Epithelial cell of prostate (primary cell): ENCODE measurements at regions not wholly inside any gene's neighbourhood (a gene's known extent, or its start where the extent isn't known, plus 50 kb on each side); places are given as distances from the start of the nearest gene placed in this dataset.

ENCODE experiments used
- DNase-seq: peaks from one replicate; pipeline ENCODE4 v3.0.0-alpha.2; 2011; ENCODE audit warnings: low read depth, low spot score
- H3K27ac ChIP-seq: fragments of 450-650 bp; 2 replicates; pipeline ENCODE4 v1.5.1; 2017; ENCODE audit warnings: mild to moderate bottlenecking

DNA sequence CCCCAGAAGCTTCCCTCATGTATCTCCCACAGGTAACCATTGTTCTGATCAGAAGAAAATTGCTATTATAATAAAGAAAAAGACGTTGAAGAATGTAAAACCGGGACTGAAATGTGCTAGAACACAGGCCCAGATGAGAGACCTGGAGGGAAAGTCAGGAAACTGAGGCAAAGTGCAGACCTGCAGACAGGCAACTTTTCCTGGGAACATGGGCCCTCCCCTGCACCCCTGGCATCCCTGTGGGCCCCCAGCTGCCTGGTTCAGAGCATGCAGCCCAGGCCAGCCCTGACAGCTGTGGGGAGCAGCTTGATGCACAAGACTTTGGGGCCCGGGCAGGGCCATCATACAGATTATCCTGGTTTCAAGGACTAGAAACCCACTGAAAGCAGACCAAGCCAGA lies 212.2 kb downstream of the CDC5L start:
- H3K27ac ChIP-seq = no peak overlapping the region
- DNase-seq = no peak

DNA sequence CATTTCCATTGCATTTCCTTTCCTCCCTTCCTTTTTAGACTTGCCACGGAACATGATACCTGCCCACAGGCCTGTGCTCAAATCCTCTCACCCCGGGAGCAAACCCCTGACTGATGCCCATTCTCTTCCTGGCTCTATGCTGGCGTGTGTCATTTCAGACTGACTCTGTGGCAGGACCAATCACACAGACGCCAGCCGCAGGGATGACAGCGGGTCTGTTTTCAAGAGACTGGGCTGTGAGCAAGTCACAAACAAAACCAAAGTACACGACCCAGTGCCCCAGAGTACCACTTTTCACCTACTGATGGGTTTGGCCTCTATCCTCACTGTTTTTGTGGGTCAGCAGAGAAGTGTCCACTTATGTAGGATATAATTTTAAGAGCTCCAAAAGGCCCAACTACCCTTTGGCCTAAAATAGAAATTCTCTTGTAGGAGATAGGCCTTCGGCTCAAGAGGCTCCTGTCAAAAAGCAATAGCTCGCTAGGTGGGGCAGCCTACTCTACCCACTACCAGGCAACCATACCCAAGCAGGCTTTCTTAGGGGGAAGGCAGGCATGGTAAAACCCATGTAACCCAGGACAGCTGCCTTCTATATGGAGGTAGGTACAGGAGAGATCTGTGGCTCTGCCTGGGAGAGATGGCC lies 215.7 kb downstream of the CDC5L start:
- DNase-seq = no peak
- H3K27ac ChIP-seq = no peak overlapping the region

DNA sequence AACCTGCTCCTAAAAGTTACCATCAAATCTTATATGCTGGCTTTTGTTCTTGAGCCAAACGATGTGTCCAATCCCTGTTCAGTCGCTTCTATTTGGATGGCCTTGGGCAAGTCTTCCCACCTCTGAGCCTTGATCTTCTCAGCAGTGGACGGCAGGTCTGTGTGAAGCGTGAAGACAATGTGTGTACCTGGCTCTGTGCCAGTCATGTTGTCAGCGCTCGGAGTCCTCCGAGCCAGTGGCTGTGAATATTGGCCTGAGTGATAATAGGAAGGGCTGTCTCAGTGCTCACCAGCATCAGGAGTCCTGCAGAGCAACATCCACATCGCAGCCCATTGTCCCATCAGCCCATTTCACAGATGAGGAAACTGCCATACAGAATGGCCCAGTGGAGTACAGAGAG lies 219.0 kb downstream of the CDC5L start:
- H3K27ac ChIP-seq = no peak overlapping the region
- DNase-seq = no peak

DNA sequence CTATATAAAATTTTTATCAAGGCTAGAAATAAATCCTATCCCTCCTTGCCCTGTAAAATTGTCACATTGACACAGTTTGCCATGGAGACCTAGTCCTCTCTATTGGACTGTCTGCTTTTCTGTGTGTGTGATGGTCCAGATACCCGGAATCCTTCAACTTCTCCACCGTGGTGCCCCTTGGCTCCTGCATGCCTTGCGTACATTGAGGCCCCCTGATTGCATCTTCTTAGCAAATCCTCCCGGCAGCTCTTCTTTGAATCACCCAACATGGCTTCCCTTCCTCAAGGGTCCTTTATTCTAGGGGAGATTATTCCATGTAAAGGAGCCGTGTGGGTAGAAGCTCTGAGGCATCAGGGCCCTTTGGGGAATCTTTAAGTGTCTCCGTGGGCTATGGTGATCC lies 219.5 kb downstream of the CDC5L start:
- DNase-seq = no peak

DNA sequence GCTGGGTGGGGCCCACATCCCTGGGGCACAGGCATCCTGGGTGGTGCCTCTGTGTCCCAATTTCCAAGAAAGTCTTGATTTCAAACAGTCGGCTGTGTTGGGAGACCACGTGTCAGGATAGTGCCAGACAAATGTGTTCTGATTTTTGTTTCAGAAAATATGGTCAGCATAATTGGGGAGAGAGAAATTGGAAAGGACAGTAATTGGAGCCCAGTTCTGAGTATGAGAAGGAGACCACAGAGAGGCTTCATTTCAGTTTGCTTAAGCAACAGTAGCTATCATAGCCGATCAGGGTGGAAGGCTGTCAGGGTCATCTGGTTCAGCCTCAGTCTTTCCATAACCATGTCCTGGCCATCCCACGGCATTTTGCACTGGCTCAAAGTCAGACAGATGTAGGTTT lies 220.7 kb downstream of the CDC5L start:
- no peak for DNase-seq
- no peak overlapping the region for H3K27ac ChIP-seq

More for the DNA sequence above, 219.5 kb downstream of the CDC5L start:
- H3K27ac ChIP-seq = no peak overlapping the region

DNA sequence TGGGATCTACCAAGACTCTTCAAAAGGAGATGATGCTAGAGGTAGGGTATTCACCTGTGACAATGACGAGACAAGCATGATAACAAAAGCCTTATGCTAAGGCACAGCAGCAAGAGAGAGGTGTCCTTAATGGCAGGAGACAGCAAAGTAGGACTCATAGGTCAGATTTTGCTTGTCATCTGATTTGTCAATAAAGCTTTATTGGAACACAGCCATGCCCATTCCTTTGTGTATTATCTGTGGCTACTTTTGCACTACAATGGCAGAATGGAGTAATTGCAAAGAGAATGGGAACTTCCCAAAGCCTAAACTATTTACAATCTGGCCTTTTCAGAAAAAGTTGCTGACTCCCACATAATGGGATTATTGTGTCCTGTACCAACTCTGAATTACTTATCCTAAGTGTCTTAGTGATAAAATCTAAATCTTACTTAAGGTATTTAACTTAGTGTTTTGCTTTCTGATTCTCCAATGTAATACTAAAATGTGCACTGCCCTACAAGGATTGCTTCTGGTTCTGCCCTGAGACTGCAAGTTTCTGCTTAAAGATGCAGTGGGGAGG lies 221.6 kb downstream of the CDC5L start:
- no peak overlapping the region for H3K27ac ChIP-seq
- DNase-seq = no peak

DNA sequence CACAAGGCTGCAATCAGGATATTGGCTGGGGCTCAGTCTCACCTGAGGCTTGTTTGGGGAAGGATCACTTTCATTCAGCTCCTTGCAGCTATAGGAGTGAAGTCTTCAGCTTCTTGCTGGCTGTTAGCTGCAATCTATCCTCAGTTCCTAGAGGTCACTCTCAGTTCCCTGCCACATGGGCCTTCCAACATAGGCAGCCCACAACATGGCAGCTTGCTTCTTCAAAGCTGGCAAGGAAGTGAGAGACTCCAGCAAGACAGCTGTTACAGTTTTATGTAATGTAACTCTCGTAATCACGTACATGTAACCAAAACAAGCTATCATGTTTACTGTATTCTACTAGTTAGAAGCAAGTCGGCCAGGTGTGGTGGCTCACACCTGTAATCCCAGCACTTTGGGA lies 226.9 kb downstream of the CDC5L start:
- no peak for DNase-seq
- no peak overlapping the region for H3K27ac ChIP-seq

DNA sequence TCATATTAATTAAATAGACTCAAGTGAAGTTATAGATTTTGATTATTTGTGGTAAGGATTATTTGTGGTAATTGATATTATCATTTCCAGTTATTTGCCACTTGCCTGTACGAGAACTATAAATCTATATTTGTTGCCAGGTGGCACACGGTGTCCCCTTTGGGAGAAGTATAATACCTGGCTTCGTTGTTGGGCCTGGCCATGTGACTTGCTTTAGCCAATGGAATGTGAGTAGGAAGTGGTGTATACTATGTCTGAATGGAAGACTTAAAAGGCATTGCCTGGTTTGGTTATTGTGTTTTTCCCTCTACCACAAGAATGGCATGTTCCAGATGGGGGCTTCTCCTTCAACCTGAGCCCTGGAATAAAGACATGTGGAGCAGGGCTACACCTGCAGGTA lies 228.1 kb downstream of the CDC5L start:
- no peak for DNase-seq
- no peak overlapping the region for H3K27ac ChIP-seq

DNA sequence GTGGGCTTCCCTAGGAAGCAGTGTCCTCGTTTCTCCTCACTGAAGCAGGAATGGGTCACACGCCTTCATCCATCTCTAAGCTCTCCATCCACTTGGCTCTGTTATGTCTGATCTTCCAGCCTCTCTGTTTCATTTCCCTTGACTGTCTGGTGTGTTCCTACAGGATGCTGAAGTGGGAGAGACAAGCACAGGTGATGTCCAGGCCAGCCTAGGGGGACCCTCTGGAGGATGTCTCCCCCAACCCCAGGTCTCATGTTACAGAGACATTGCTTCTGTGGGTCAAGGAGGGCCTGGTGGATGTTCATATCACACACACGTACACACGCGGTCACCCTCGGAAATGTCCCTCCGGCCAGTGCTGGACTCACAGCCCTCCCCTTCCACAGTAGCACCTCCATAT lies 229.9 kb downstream of the CDC5L start:
- DNase-seq = no peak
- no peak overlapping the region for H3K27ac ChIP-seq

DNA sequence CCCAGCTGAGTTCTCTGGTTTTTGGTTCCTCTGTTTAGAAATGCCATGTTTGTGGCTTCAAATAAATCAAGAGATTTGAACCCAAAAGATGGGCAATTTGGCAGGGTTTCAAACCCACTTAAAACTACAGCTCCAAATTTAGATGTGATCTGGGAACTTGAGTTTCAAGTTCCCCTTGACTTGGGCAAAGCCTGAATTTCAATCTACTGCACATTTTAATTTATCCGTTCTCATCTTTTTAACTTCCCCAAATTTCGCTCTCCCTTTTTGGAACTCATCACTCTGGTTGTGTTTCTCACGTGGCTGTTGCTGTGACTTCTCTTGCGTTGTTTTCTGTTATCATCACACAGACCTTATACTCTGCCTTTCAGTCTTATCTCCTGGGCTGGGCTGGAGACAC lies 230.9 kb downstream of the CDC5L start:
- DNase-seq = no peak
- H3K27ac ChIP-seq = no peak overlapping the region

DNA sequence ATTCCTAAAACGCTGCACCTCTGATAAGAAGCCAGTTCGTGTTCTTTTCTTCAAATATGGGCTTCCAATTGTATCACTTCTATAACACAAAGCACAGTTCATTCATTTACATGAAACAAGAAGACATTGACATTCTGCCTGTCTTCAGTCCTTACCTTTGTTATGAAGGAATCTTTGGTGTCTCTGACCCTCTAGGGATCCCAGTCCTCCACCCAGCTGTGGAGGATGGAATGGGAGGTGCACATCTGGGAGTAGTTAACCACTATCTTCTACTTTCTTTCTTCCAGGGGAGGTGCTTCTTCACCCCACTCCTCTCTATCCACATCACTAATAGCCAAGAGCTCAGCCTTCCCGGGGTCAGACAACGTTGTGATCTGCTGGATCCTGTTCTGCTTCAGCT lies 233.4 kb downstream of the CDC5L start:
- H3K27ac ChIP-seq = no peak overlapping the region
- no peak for DNase-seq

DNA sequence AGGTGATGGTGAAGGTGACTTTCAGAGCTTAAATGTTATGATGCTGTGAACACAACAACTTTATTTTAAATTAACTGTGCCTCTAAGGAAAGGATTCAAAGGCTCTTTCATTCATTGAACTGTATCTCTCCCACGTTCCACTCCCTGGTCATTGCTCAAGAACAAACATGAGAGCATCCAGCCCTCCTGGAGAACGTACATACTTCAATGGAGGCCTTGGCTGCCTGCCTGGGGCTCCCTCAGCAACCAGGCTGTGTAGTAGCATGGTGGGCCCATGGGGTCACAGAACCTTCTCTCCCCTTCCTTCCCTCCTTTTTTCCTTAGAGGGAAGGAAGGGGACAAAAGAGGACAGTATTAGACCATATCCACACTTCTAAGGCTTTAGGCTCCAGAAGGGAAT lies 234.3 kb downstream of the CDC5L start:
- H3K27ac ChIP-seq = no peak overlapping the region
- DNase-seq = no peak

DNA sequence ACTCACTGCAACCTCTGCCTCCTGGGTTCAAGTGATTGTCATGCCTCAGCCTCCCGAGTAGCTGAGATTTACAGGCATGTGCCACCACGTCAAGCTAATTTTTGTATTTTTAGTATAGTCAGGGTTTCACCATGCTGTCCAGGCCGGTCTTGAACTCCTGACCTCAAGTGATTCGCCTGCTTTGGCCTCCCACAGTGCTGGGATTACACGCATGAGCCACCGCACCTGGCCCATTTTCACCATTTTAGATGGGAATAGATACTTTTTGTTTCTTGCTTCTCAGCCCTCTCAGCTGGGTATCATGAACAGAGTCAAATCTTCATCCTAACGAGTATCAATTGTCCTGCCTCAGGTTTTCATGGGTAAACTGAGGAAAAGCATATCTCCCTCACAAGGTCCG lies 235.0 kb downstream of the CDC5L start:
- no peak overlapping the region for H3K27ac ChIP-seq
- DNase-seq = no peak

DNA sequence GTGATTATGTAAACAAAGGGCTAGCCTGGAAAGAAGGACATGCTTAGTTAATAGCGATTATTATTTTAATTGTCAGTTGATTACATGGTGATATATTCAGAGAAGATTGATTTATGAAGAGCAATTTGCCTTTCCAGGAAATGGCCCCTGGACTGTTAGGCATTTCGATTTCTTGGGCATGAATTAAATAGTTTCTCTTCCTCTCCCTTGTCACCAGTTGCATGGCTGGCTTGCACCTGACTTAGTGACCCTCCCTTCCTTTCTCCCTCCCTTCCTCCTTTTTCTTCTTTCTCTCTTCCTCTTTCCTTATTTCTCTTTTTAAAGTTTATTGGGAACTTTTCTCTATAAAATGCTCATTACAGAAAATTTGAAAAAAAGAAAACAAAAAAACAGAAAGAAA lies 235.4 kb downstream of the CDC5L start:
- no peak overlapping the region for H3K27ac ChIP-seq
- no peak for DNase-seq

DNA sequence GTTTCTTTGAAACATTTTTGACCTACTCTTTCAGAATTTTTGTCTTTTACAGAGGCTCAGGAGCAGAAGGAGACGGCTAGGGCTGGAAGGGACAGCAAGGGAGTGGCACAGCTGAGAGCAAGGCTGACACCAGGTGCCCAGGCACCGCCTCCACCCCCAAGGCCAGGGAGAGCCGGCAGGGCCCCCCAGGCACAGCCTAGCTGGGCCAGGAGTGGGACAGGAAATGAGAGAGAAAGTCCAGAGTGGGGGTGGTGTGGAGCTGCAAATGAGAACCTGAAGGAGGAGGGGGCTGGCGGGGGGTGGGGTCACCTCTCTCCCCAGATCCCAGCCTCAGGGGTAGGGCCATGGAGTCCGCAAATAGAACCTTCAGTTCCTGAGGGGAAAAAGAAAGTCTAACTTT lies 236.7 kb downstream of the CDC5L start:
- no peak for DNase-seq

DNA sequence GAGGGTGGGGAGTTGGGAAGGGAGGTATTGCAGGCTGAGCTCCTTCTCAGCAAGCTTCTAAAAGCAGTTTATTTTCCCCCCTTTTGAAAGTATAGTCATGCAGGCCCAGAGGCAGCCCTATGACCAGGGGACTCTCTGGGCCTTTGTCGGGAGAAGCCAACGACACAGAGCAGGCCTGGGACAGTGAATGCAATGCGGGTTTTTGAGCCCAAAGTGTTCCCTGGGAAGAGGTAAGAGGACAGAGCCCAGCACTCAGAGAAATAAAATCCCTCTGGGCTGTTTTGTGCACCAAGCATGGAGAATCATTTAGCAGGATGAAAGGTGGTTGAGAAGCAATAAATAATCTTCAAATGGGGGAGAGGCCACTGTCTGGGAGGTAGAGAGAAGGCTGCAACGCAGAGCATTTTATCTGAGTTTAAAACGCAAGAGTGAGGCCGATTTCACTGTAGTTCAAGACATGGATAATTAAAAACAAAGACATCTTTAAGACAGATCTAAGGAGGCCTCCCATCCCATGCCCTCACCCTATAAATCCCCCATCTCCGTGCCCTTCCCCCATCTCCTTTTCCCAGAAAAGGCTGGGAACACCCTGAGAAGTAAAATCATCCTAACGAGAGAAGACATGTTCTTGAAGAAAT lies 237.5 kb downstream of the CDC5L start:
- no peak overlapping the region for H3K27ac ChIP-seq
- no peak for DNase-seq

More for the DNA sequence above, 236.7 kb downstream of the CDC5L start:
- no peak overlapping the region for H3K27ac ChIP-seq

DNA sequence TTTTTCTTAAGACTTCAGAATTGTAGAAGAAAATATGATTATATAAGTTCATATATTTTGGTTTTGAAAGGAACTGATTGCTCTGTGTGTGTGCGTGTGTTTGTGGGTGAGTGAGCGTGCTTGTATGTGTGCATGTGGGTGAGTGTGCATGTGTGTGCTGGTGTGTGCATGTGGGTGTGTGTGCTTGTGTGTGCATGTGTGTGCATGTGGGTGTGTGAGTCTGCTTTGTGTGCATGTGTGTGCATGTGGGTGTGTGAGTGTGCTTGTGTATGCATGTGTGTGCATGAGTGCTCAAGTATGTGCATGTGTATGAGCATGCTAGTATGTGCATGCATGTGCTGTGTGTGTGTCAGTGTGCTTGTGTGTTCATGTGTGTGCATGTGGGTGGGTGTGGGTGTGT lies 238.5 kb downstream of the CDC5L start:
- H3K27ac ChIP-seq = no peak overlapping the region
- no peak for DNase-seq

DNA sequence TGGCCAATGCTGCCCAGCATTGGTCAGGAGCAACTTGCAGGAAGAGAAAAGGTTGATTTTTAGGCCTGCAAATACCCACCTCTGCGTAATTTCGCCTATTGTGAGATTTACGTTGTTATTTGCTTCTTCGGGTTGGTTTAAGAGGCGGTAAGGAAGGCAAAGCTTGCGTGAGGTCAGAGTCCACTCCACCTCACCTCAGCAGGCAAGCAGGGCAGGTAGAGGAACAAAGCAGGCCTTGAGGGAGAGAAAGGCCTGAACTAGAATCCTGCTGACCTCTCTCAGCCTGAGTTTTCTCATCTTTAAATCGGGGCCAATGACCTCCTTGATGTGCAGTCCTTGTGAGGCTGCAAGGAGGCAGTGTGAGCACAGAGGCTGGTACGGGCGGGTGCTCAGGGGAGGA lies 239.1 kb downstream of the CDC5L start:
- no peak for DNase-seq
- H3K27ac ChIP-seq = no peak overlapping the region

DNA sequence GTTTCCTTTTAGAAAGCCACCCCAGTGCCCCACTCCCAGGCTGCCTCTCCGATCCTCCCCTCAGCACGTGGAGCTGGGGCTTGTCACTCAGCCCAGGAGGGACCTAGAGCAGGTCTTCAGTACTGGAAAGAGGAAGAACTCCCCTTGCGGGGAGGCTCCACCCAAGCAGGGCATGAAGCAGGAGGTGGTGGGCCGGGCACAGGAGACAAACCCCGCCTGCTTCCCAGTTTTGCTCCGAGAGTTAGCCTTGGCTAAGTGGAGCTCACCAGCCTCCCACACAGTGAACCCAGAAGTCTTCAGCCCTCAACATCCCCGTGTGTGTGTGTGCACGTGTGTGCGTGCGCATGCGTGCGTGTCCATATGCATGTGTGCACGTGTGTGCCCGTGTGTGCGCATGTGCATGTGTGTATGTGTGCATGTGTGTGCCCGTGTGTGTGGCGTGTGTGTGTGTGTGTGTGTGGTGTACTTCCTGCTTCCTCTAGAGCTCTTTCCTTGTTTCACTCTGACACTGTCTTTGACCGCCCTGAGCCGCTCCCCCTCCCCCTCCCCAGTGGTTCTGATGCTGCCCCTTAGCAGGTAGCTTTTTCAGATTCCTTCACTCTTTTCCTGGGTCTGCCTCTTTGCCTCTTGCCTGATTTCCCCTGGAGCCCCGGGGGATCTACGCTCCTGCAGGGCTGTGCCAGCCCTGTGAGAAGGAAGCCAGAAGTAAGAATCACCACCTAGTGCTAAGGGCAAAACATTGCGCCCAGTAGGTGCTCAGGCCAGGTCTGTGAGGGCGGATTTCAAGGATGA lies 239.8 kb downstream of the CDC5L start:
- no peak overlapping the region for H3K27ac ChIP-seq
- no peak for DNase-seq

DNA sequence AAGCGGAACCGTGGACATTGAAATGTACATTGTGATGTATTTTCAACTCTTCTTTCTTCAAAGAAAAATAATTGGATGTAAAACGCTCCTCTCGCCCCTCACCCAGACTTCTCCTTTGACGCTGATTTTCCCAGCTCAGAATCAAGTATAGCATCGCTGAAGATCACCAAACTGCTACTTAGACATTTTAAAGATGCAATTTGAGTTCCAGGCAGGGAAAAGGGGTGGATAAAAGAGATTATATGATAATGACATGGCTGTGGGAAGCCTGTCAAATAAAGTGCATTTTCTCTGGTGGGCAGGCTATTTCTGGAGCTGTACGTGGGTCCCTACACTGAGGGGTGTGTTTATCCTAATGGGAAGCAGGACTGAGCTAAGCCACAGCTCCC lies 240.4 kb downstream of the CDC5L start:
- no peak overlapping the region for H3K27ac ChIP-seq
- DNase-seq = no peak

DNA sequence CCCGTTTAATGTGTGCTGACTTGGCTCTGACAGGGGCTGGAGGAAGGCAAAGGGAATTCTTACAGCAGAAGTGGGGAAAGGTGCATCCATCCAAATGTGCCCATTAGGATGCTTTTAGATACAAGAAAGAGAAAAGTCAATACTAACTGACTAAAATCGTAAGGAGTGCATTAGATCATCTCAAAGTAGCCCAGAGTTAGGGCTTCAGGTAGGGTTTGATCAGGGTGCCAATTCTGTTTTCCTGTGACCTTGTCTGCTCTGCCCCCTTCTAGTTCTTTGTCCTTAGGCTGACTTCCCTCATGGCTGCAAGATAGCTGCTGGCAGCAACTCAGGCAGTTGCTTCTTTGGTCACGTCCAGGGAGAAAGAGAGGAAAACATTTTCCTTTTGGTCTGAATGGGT lies 240.8 kb downstream of the CDC5L start:
- H3K27ac ChIP-seq = no peak overlapping the region
- no peak for DNase-seq
